ENCODE measurements at regions not wholly inside any gene's neighbourhood (a gene's known extent, or its start where the extent isn't known, plus 50 kb on each side); places are given as distances from the start of the nearest gene placed in this dataset.

DNA sequence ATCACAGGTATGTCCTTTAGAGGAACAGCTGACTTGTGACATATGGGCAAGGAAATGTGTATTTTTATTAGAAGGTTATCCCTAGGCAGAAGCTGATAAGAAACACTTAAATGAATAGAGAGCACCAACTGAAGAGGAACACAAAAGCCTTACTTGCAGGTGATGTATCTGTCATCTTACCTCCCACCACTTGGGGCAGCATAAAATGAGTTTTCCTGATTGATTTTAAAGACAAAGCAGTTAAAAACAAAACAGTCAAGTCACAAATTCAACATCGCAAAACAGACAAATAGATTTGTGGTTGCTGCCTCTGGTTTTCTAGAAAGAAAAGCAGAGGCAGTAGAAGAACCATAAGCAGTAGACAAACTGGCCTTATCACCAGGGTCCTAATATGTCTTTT, 302.4 kb upstream of the ZNF462 start:
- TF ChIP-seq EZH2 (IDR thresholded peaks at IDR 0.05; ENCODE audit: borderline replicate concordance, insufficient read depth, low read length, poor library complexity, severe bottlenecking) (no peak), TAF1 (IDR thresholded peaks at IDR 0.05; ENCODE audit: low read depth) (no peak), RAD21 (conservative IDR thresholded peaks at IDR 0.05) (no peak), POLR2AphosphoS5 (IDR thresholded peaks at IDR 0.05) (no peak)
- TF ChIP-seq, protein P1, sequence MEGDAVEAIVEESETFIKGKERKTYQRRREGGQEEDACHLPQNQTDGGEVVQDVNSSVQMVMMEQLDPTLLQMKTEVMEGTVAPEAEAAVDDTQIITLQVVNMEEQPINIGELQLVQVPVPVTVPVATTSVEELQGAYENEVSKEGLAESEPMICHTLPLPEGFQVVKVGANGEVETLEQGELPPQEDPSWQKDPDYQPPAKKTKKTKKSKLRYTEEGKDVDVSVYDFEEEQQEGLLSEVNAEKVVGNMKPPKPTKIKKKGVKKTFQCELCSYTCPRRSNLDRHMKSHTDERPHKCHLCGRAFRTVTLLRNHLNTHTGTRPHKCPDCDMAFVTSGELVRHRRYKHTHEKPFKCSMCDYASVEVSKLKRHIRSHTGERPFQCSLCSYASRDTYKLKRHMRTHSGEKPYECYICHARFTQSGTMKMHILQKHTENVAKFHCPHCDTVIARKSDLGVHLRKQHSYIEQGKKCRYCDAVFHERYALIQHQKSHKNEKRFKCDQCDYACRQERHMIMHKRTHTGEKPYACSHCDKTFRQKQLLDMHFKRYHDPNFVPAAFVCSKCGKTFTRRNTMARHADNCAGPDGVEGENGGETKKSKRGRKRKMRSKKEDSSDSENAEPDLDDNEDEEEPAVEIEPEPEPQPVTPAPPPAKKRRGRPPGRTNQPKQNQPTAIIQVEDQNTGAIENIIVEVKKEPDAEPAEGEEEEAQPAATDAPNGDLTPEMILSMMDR (IDR thresholded peaks at IDR 0.05; ENCODE audit: poor library complexity, severe bottlenecking): no peak
- TF ChIP-seq, protein P2, sequence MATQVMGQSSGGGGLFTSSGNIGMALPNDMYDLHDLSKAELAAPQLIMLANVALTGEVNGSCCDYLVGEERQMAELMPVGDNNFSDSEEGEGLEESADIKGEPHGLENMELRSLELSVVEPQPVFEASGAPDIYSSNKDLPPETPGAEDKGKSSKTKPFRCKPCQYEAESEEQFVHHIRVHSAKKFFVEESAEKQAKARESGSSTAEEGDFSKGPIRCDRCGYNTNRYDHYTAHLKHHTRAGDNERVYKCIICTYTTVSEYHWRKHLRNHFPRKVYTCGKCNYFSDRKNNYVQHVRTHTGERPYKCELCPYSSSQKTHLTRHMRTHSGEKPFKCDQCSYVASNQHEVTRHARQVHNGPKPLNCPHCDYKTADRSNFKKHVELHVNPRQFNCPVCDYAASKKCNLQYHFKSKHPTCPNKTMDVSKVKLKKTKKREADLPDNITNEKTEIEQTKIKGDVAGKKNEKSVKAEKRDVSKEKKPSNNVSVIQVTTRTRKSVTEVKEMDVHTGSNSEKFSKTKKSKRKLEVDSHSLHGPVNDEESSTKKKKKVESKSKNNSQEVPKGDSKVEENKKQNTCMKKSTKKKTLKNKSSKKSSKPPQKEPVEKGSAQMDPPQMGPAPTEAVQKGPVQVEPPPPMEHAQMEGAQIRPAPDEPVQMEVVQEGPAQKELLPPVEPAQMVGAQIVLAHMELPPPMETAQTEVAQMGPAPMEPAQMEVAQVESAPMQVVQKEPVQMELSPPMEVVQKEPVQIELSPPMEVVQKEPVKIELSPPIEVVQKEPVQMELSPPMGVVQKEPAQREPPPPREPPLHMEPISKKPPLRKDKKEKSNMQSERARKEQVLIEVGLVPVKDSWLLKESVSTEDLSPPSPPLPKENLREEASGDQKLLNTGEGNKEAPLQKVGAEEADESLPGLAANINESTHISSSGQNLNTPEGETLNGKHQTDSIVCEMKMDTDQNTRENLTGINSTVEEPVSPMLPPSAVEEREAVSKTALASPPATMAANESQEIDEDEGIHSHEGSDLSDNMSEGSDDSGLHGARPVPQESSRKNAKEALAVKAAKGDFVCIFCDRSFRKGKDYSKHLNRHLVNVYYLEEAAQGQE (IDR thresholded peaks at IDR 0.05; ENCODE audit: borderline replicate concordance): no peak

Measured in neural cell (in vitro differentiated cells).